HG02884 (cell line): ENCODE measurements at regions not wholly inside any gene's neighbourhood (a gene's known extent, or its start where the extent isn't known, plus 50 kb on each side); places are given as distances from the start of the nearest gene placed in this dataset.

Source experiments
- ATAC-seq: cut with Tn5 transposase; IDR thresholded peaks from one replicate; pipeline ENCODE4 v1.9.1; 2021; ENCODE audit warnings: mild to moderate bottlenecking, moderate library complexity; ENCODE audit not compliant: unreplicated experiment

DNA sequence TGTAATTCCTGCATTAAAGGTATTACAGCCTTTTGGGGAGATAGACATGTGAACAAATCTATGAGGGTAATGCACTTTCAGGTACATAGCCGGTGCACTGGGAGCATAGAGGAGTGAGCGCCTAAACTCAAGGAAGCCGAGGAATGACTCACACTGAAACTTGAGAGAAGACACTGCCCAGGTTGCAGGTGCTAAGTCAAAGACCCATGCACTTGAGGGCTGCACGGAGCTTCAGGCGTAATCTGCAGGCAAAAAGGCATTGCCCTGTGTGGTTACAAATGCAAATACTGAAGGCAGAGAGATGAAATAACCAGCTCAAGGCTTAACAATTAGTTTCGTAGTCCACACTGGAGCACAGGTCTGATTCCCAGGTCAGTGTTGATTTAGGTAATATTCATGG, 51.0 kb upstream of the OSBPL3 start:
- peak; percentile 95 for ATAC-seq
